HL-60/S4 treated with phorbol 12-myristate 13-acetate at 8.2 ng/mL for 4 days and 3 days (cell line): ENCODE measurements at regions not wholly inside any gene's neighbourhood (a gene's known extent, or its start where the extent isn't known, plus 50 kb on each side); places are given as distances from the start of the nearest gene placed in this dataset.
"Not testable (repeated sequence)": the region's sequence is repeated elsewhere in the genome, so short reads cannot be mapped to it uniquely, and the experiment has no call there.

ENCODE experiments used
- in situ Hi-C: fragments of 300-500 bp; cut with MboI; formaldehyde crosslinking; loops from 2 replicates; pipeline ENCODE4 v1.15.0; 2022; ENCODE audit warnings: low sequenced_read_pairs

GRCh38 chr16:35562471-35562870 lies 2103.1 kb downstream of the TP53TG3F start:
- in situ Hi-C loops, result no loop called here

- in situ Hi-C loops, result no loop called here
Measured at GRCh38 chr16:35562919-35563318, 2103.5 kb downstream of the TP53TG3F start.

- in situ Hi-C loops, result no loop called here
Measured at GRCh38 chr16:35564148-35564547, 2104.7 kb downstream of the TP53TG3F start.

- in situ Hi-C loops, result no loop called here
Measured at GRCh38 chr16:35564889-35565288, 2105.5 kb downstream of the TP53TG3F start.

GRCh38 chr16:35565626-35566025 lies 2106.2 kb downstream of the TP53TG3F start:
- in situ Hi-C loops, result no loop called here

- in situ Hi-C loops, result no loop called here
Measured at GRCh38 chr16:35569413-35569812, 2110.0 kb downstream of the TP53TG3F start.

- in situ Hi-C loops, result no loop called here
Measured at GRCh38 chr16:35570946-35571345, 2111.5 kb downstream of the TP53TG3F start.

- in situ Hi-C loops, result no loop called here
Measured at GRCh38 chr16:35572186-35572585, 2112.8 kb downstream of the TP53TG3F start.

GRCh38 chr16:35573407-35573806 lies 2114.0 kb downstream of the TP53TG3F start:
- in situ Hi-C loops, result no loop called here

GRCh38 chr16:35574011-35574410 lies 2114.6 kb downstream of the TP53TG3F start:
- in situ Hi-C loops, result no loop called here

GRCh38 chr16:35574454-35575431 lies 2115.3 kb downstream of the TP53TG3F start:
- in situ Hi-C loops, result no loop called here

- in situ Hi-C loops, result no loop called here
Measured at GRCh38 chr16:35575432-35575821, 2116.0 kb downstream of the TP53TG3F start.

- in situ Hi-C loops, result no loop called here
Measured at GRCh38 chr16:35585411-35585810, 2126.0 kb downstream of the TP53TG3F start.

- in situ Hi-C loops, result not testable (repeated sequence)
Measured at GRCh38 chr16:35590913-35591312, 2131.5 kb downstream of the TP53TG3F start.

- in situ Hi-C loops, result no loop called here
Measured at GRCh38 chr16:35596467-35596866, 2137.1 kb downstream of the TP53TG3F start.

- in situ Hi-C loops, result no loop called here
Measured at GRCh38 chr16:35598696-35599332, 2139.4 kb downstream of the TP53TG3F start.

GRCh38 chr16:35599429-35600160 lies 2140.2 kb downstream of the TP53TG3F start:
- in situ Hi-C loops, result no loop called here

GRCh38 chr16:35600161-35600555 lies 2140.7 kb downstream of the TP53TG3F start:
- in situ Hi-C loops, result not testable (repeated sequence)

GRCh38 chr16:35602116-35602515 lies 2142.7 kb downstream of the TP53TG3F start:
- in situ Hi-C loops, result no loop called here

GRCh38 chr16:35603371-35603770 lies 2144.0 kb downstream of the TP53TG3F start:
- in situ Hi-C loops, result not testable (repeated sequence)

GRCh38 chr16:35605921-35606320 lies 2146.5 kb downstream of the TP53TG3F start:
- in situ Hi-C loops, result no loop called here
